ENCODE measurements at regions not wholly inside any gene's neighbourhood (a gene's known extent, or its start where the extent isn't known, plus 50 kb on each side); places are given as distances from the start of the nearest gene placed in this dataset.

DNA sequence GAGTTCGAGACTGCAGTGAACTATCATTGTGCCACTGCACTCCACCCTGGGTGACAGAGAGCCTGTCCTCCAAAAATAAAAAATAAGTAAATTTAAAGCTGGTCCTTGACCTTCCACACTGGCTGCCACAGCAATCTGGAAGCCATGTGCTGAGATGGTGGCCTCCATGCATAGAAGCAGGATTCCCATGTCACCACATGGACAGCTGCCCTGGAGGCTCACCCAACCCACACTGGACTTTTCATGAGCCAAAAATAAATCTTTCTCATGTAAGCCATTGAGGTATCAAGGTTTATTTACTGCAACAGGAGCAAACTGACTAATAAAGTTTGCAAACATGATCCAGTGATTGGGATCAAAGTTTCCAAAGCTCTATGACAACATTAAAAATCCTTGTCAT, 88.5 kb downstream of the SETD4 start:
- POLR2A ChIA-PET, result no interaction called here

DNA sequence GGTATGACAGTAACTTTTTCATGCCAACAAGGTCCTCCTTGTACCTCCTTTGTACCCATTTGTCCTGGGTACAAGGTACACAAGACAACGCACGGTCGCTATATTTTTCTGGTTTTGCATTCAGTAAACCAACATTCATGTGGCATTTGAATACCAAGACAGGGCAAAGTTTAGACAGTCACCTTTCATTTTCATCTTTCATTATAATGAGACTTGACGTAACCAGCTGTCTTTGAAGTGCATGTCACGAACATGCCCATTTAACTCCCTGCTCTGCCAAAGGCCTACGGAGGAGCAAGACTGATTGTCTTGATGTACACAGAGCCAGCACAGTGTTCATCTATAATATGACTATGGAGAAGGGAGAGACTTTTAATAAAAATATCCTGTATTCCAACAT, 91.0 kb downstream of the SETD4 start:
- ATAC-seq (no peak), DNase-seq (ENCODE audit: low read depth, low spot score) (no peak)
- Histone ChIP-seq H3K4me3 (ENCODE audit: low read depth in 2 of 2, low read length in 2 of 2) (no peak overlapping the region), H3K27ac (ENCODE audit: low read length) (no peak overlapping the region), H3K27me3 (ENCODE audit: control insufficient read depth, insufficient read depth, low read length) (no peaks in the 10 kb centered on the region), H3K36me3 (ENCODE audit: control insufficient read depth, insufficient read depth, low read length) (no peaks in the 10 kb centered on the region), H3K9me3 (ENCODE audit: control insufficient read depth, insufficient read depth, low read depth, low read length) (no peaks in the 10 kb centered on the region), H3K4me1 (ENCODE audit: control insufficient read depth, insufficient read depth, low read length) (no peaks in the 10 kb centered on the region)
- ChIA-PET POLR2A (no interaction called here), CTCF (no interaction called here)
- TF ChIP-seq, protein P1, sequence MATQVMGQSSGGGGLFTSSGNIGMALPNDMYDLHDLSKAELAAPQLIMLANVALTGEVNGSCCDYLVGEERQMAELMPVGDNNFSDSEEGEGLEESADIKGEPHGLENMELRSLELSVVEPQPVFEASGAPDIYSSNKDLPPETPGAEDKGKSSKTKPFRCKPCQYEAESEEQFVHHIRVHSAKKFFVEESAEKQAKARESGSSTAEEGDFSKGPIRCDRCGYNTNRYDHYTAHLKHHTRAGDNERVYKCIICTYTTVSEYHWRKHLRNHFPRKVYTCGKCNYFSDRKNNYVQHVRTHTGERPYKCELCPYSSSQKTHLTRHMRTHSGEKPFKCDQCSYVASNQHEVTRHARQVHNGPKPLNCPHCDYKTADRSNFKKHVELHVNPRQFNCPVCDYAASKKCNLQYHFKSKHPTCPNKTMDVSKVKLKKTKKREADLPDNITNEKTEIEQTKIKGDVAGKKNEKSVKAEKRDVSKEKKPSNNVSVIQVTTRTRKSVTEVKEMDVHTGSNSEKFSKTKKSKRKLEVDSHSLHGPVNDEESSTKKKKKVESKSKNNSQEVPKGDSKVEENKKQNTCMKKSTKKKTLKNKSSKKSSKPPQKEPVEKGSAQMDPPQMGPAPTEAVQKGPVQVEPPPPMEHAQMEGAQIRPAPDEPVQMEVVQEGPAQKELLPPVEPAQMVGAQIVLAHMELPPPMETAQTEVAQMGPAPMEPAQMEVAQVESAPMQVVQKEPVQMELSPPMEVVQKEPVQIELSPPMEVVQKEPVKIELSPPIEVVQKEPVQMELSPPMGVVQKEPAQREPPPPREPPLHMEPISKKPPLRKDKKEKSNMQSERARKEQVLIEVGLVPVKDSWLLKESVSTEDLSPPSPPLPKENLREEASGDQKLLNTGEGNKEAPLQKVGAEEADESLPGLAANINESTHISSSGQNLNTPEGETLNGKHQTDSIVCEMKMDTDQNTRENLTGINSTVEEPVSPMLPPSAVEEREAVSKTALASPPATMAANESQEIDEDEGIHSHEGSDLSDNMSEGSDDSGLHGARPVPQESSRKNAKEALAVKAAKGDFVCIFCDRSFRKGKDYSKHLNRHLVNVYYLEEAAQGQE (IDR thresholded peaks at IDR 0.05; ENCODE audit: insufficient read depth in 1 of 2, low read depth in 2 of 2, low read length in 1 of 2), result no peak
- TF ChIP-seq TCF7L2 (IDR thresholded peaks at IDR 0.05; ENCODE audit: low read depth, low read length) (no peak), POLR2AphosphoS5 (IDR thresholded peaks at IDR 0.05; ENCODE audit: low read depth, low read length) (no peak), SIN3A (IDR thresholded peaks at IDR 0.05; ENCODE audit: borderline replicate concordance, insufficient read depth, low read depth, low read length) (no peak)
- TF ChIP-seq, protein P2, sequence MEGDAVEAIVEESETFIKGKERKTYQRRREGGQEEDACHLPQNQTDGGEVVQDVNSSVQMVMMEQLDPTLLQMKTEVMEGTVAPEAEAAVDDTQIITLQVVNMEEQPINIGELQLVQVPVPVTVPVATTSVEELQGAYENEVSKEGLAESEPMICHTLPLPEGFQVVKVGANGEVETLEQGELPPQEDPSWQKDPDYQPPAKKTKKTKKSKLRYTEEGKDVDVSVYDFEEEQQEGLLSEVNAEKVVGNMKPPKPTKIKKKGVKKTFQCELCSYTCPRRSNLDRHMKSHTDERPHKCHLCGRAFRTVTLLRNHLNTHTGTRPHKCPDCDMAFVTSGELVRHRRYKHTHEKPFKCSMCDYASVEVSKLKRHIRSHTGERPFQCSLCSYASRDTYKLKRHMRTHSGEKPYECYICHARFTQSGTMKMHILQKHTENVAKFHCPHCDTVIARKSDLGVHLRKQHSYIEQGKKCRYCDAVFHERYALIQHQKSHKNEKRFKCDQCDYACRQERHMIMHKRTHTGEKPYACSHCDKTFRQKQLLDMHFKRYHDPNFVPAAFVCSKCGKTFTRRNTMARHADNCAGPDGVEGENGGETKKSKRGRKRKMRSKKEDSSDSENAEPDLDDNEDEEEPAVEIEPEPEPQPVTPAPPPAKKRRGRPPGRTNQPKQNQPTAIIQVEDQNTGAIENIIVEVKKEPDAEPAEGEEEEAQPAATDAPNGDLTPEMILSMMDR (IDR thresholded peaks at IDR 0.05), result no peak
- intact Hi-C loops (cut with micrococcal nuclease; ENCODE audit: unreplicated experiment), result no loop called here
- in situ Hi-C loops (cut with HindIII; ENCODE audit: low pct_unique_long_range_greater_than_20kb, low sequenced_read_pairs), result no loop called here
- no TSS peak for BruUV-seq (replicated peaks)

More for the DNA sequence above, 88.5 kb downstream of the SETD4 start:
- Histone ChIP-seq H3K9me3 (ENCODE audit: control insufficient read depth, insufficient read depth, low read depth, low read length) (no peaks in the 10 kb centered on the region), H3K4me1 (ENCODE audit: control insufficient read depth, insufficient read depth, low read length) (no peaks in the 10 kb centered on the region), H3K36me3 (ENCODE audit: control insufficient read depth, insufficient read depth, low read length) (no peaks in the 10 kb centered on the region), H3K27ac (ENCODE audit: low read length) (no peak overlapping the region), H3K4me3 (ENCODE audit: low read depth in 2 of 2, low read length in 2 of 2) (no peak overlapping the region), H3K27me3 (ENCODE audit: control insufficient read depth, insufficient read depth, low read length) (no peaks in the 10 kb centered on the region)
- in situ Hi-C loops (cut with HindIII; ENCODE audit: low pct_unique_long_range_greater_than_20kb, low sequenced_read_pairs), result no loop called here
- ATAC-seq (no peak), DNase-seq (ENCODE audit: low read depth, low spot score) (no peak)
- CTCF ChIA-PET, result interaction anchor here (0.5 kb wide), 1 partner anchor 931 kb away, joined by 12 read pairs; no protein-coding TSS in a partner anchor
- TF ChIP-seq, protein P2 (IDR thresholded peaks at IDR 0.05), result no peak
- intact Hi-C loops (cut with micrococcal nuclease; ENCODE audit: unreplicated experiment), result no loop called here
- BruUV-seq (replicated peaks), result no TSS peak

DNA sequence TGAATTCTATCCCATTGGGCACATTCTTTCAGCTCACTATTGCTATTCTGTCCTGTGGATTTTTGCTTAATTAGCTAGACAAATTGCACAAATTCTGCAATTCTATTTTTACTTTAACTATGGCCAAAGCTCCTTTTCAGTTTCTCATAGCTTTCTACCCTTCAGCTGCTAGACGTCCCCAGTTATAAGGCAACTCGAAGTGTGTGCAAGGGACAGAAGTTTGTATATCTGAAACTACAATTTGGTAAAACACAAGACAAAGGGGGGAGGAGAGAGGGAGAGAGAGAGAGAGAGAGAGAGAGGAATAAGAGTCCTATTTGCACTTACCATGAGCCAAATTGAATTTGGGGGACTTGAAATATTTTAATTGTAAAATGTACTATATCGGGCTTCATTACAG, 91.8 kb downstream of the SETD4 start:
- CTCF ChIA-PET, result no interaction called here
- BruUV-seq (replicated peaks), result no TSS peak
- H3K9me3 ChIP-seq (ENCODE audit: control insufficient read depth, insufficient read depth, low read depth, low read length), result no peaks in the 10 kb centered on the region
- ATAC-seq, result no peak
- intact Hi-C loops (cut with micrococcal nuclease; ENCODE audit: unreplicated experiment), result no loop called here
- DNase-seq (ENCODE audit: low read depth, low spot score), result no peak
- no peaks in the 10 kb centered on the region for H3K27me3 ChIP-seq (ENCODE audit: control insufficient read depth, insufficient read depth, low read length)
- POLR2A ChIA-PET, result no interaction called here
- in situ Hi-C loops (cut with HindIII; ENCODE audit: low pct_unique_long_range_greater_than_20kb, low sequenced_read_pairs), result no loop called here
- H3K36me3 ChIP-seq (ENCODE audit: control insufficient read depth, insufficient read depth, low read length), result no peaks in the 10 kb centered on the region
- no peak overlapping the region for H3K27ac ChIP-seq (ENCODE audit: low read length)
- H3K4me1 ChIP-seq (ENCODE audit: control insufficient read depth, insufficient read depth, low read length), result no peaks in the 10 kb centered on the region
- TF ChIP-seq POLR2AphosphoS5 (IDR thresholded peaks at IDR 0.05; ENCODE audit: low read depth, low read length) (no peak), SIN3A (IDR thresholded peaks at IDR 0.05; ENCODE audit: borderline replicate concordance, insufficient read depth, low read depth, low read length) (no peak), TCF7L2 (IDR thresholded peaks at IDR 0.05; ENCODE audit: low read depth, low read length) (no peak)
- TF ChIP-seq, protein P2 (IDR thresholded peaks at IDR 0.05), result no peak
- TF ChIP-seq, protein P1 (IDR thresholded peaks at IDR 0.05; ENCODE audit: insufficient read depth in 1 of 2, low read depth in 2 of 2, low read length in 1 of 2), result no peak
- H3K4me3 ChIP-seq (ENCODE audit: low read depth in 2 of 2, low read length in 2 of 2), result no peak overlapping the region
